22Rv1 (cell line): ENCODE measurements at regions not wholly inside any gene's neighbourhood (a gene's known extent, or its start where the extent isn't known, plus 50 kb on each side); places are given as distances from the start of the nearest gene placed in this dataset.

ENCODE experiments used
- CTCF ChIP-seq: fragments of 450-650 bp; IDR thresholded peaks from 2 replicates; pipeline ENCODE4 v1.5.1; 2017; ENCODE audit warnings: mild to moderate bottlenecking
- ZFX ChIP-seq: fragments of 450-650 bp; IDR thresholded peaks from 2 replicates; pipeline ENCODE4 v1.6.1; 2017; ENCODE audit warnings: antibody characterized with exemption, borderline replicate concordance

GRCh38 chr18:55981712-55982475 is 393.9 kb upstream of the TCF4 start:
- TF ChIP-seq CTCF (no peak), ZFX (no peak)
